ENCODE measurements at regions not wholly inside any gene's neighbourhood (a gene's known extent, or its start where the extent isn't known, plus 50 kb on each side); places are given as distances from the start of the nearest gene placed in this dataset.

DNA sequence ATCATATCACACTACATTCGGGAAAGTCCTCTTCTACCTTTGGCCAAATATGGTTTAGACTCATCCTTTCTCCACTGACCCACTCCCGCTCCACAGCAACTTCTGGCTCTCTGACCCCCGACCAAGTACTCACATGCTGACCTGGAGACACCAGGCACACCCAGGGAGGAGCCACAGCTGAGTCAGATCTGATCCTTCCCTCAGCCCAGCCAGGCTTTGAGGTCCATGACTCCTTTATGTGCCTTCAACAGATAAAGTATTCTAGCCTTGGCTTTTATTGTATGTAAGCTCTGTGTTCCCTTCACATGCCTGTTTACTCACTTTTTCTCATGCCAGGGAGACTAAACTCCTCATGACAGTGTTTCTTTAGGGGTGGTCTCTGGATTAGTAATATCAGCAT is 166.9 kb upstream of the UMPS start:
- Histone ChIP-seq H3K36me3 (no peaks in the 10 kb centered on the region), H3K4me3 (no peak overlapping the region), H3K27me3 (no peaks in the 10 kb centered on the region), H3K4me1 (peaks cover 0 to 7% (median 2%) of the 10 kb centered on the region in 4 donors), H3K9me3 (no peaks in the 10 kb centered on the region), H3K27ac (no peak overlapping the region)
- TF ChIP-seq POLR2A (IDR thresholded peaks at IDR 0.05) (no peak), CTCF (IDR thresholded peaks at IDR 0.05) (no peak)
- intact Hi-C loops (cut with DNase I): no loop called here
- ATAC-seq (no peak), DNase-seq (no peak)
- 66% methylated on average over 3 of the region's 3 CpGs for WGBS (ENCODE audit: insufficient coverage, low coverage, low lambda C conversion rate, missing lambda C conversion rate)

DNA sequence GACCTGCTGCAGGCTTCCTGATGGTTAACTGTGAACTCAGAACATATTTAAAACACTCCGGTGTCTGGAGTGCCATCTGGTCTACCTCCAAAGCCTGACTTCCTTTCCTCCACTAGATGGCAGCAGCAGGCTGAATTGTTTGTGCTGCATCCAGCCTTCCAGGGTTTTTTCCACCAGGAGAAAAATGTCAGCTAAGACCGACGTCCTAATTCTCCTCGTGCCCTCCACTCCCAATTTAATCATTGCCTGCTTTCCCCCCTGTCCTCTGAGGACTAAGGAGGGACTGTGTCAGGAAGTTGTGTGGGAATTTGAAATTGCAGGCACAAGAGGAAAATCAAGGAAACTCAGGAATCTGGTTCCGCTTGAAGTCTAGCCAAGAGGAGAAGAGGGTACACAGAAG is 165.2 kb upstream of the UMPS start:
- Histone ChIP-seq H3K27ac (no peak overlapping the region), H3K9me3 (no peaks in the 10 kb centered on the region), H3K36me3 (no peaks in the 10 kb centered on the region), H3K4me1 (peaks cover 0 to 11% (median under 1%) of the 10 kb centered on the region in 4 donors), H3K4me3 (no peak overlapping the region), H3K27me3 (no peaks in the 10 kb centered on the region)
- 18% methylated on average over 5 of the region's 5 CpGs for WGBS (ENCODE audit: insufficient coverage, low coverage, low lambda C conversion rate, missing lambda C conversion rate)
- TF ChIP-seq POLR2A (IDR thresholded peaks at IDR 0.05) (no peak), CTCF (IDR thresholded peaks at IDR 0.05) (peak; percentile 90 to 95 (median 94))
- DNase-seq (peak; percentile 43 to 78 (median 67)), ATAC-seq (peak; percentile 88 to 93 (median 92))
- intact Hi-C loops (cut with DNase I): loop anchor here (5.0 kb wide), 1 partner anchor 122 kb away; no protein-coding TSS in a partner anchor

- ATAC-seq: no peak
- DNase-seq: no peak
- intact Hi-C loops (cut with DNase I): loop anchor here (5.0 kb wide), 1 partner anchor 122 kb away; no protein-coding TSS in a partner anchor
- H3K27ac ChIP-seq: no peak overlapping the region
- no peak overlapping the region for H3K4me3 ChIP-seq
- H3K27me3 ChIP-seq: no peaks in the 10 kb centered on the region
- H3K36me3 ChIP-seq: no peaks in the 10 kb centered on the region
- TF ChIP-seq POLR2A (IDR thresholded peaks at IDR 0.05): no peak
- no peak for TF ChIP-seq CTCF (IDR thresholded peaks at IDR 0.05)
- 67% methylated on average over 3 of the region's 6 CpGs for WGBS (ENCODE audit: insufficient coverage, low coverage, low lambda C conversion rate, missing lambda C conversion rate)
- peaks cover 0 to 13% (median 0%) of the 10 kb centered on the region in 4 donors for H3K4me1 ChIP-seq
- H3K9me3 ChIP-seq: no peaks in the 10 kb centered on the region
Measured at GRCh38 chr3:124565551-124565950, 164.7 kb upstream of the UMPS start.

- peaks cover 0 to 13% (median 0%) of the 10 kb centered on the region in 4 donors for H3K4me1 ChIP-seq
- TF ChIP-seq CTCF (IDR thresholded peaks at IDR 0.05) (no peak), POLR2A (IDR thresholded peaks at IDR 0.05) (no peak)
- DNase-seq: no peak
- H3K4me3 ChIP-seq: no peak overlapping the region
- intact Hi-C loops (cut with DNase I): loop anchor here (5.0 kb wide), 1 partner anchor 121 kb away; no protein-coding TSS in a partner anchor
- no peaks in the 10 kb centered on the region for H3K36me3 ChIP-seq
- H3K9me3 ChIP-seq: no peaks in the 10 kb centered on the region
- 35% methylated on average over 1 of the region's 2 CpGs for WGBS (ENCODE audit: insufficient coverage, low coverage, low lambda C conversion rate, missing lambda C conversion rate)
- H3K27me3 ChIP-seq: no peaks in the 10 kb centered on the region
- no peak for ATAC-seq
- H3K27ac ChIP-seq: no peak overlapping the region
Measured at GRCh38 chr3:124566701-124567100, 163.6 kb upstream of the UMPS start.

DNA sequence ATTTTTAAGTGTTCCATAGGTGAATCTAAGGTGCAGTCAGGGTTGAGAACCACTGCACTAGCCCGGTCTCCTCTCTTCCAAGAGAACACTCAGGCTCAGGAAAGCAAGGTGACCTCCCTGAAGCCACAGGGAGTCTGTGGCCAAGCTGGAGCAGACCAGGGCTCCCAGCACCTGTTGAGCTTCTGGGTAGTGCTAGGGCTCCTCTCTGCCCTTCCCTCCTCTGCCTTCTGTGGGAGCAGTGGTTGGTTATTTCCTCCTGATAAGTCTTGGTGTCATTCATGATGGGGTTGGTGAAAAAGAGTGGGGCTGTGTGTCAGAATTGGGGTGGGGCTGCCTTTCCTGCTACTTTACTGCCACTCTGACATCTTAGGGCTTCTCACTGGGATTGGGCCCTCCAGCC is 163.1 kb upstream of the UMPS start:
- WGBS (ENCODE audit: insufficient coverage, low coverage, low lambda C conversion rate, missing lambda C conversion rate): no CpG with 5 or more reads among the region's 1 CpG
- Histone ChIP-seq H3K36me3 (no peaks in the 10 kb centered on the region), H3K4me1 (peaks cover 0 to 13% (median 0%) of the 10 kb centered on the region in 4 donors), H3K27me3 (no peaks in the 10 kb centered on the region), H3K4me3 (no peak overlapping the region), H3K9me3 (no peaks in the 10 kb centered on the region), H3K27ac (no peak overlapping the region)
- ATAC-seq: no peak
- intact Hi-C loops (cut with DNase I): loop anchor here (5.0 kb wide), 1 partner anchor 120 kb away; no protein-coding TSS in a partner anchor
- no peak for TF ChIP-seq POLR2A (IDR thresholded peaks at IDR 0.05)
- TF ChIP-seq CTCF (IDR thresholded peaks at IDR 0.05): no peak
- DNase-seq: no peak

All from right lobe of liver (tissue), 6 donors.